ENCODE measurements at regions not wholly inside any gene's neighbourhood (a gene's known extent, or its start where the extent isn't known, plus 50 kb on each side); places are given as distances from the start of the nearest gene placed in this dataset.

GRCh38 chr1:244967159-244967558, 102.8 kb upstream of the HNRNPU start:
- TF ChIP-seq ZBTB49 (tag by site-specific recombination; IDR thresholded peaks at IDR 0.05; ENCODE audit: low read depth): no peak
- no peak for TF ChIP-seq CTCF (tag by site-specific recombination; IDR thresholded peaks at IDR 0.05)
- no peak for TF ChIP-seq REST (tag by site-specific recombination; IDR thresholded peaks at IDR 0.05)
- no peak for TF ChIP-seq KLF1 (tag by site-specific recombination; IDR thresholded peaks at IDR 0.05)
- TF ChIP-seq ZNF280C (tag by site-specific recombination; IDR thresholded peaks at IDR 0.05): no peak
- TF ChIP-seq FEZF1 (tag by site-specific recombination; IDR thresholded peaks at IDR 0.05): no peak

Measured in HEK293 (cell line).